IMR-90 (cell line): ENCODE measurements at regions not wholly inside any gene's neighbourhood (a gene's known extent, or its start where the extent isn't known, plus 50 kb on each side); places are given as distances from the start of the nearest gene placed in this dataset.
A peak's percentile ranks its signal among the peaks of the same experiment; 100 is the strongest.

ENCODE experiments used
- ATAC-seq: fragments of 200-7000 bp; cut with Tn5 transposase; 2 replicates; pipeline ENCODE4 v1.9.1; 2020; ENCODE audit warnings: low read depth, mild to moderate bottlenecking, moderate library complexity
- BruUV-seq: library from RNA; stranded (reverse); fragments of 400-500 nt; replicated peaks from 2 replicates; lab custom pipeline; 2021; lab: Mats Ljungman, UMichigan
- CTCF ChIA-PET: fragments of 300-600 bp; formaldehyde crosslinking; extraction: SDS; loops from one replicate; lab custom pipeline; 2021; ENCODE audit warnings: antibody characterized with exemption; lab: Yijun Ruan, JAX
- POLR2A ChIA-PET: fragments of 300-600 bp; sonication (Branson Sonifier 250); formaldehyde crosslinking; loops from one replicate; lab custom pipeline; 2022; ENCODE audit warnings: antibody characterized with exemption; ENCODE audit not compliant: unreplicated experiment; lab: Charles Lee
- DNase-seq: peaks from one replicate; pipeline ENCODE4 v3.0.0; 2013
- H2AFZ ChIP-seq: replicated peaks from 2 replicates; pipeline ENCODE3; 2013; ENCODE audit warnings: low read length, mild to moderate bottlenecking; ENCODE audit not compliant: poor library complexity
- H2AK5ac ChIP-seq: 2 replicates; pipeline ENCODE4 v1.6.1; 2013; ENCODE audit warnings: low read depth, low read length, inconsistent platforms
- H2AK9ac ChIP-seq: replicated peaks from 2 replicates; pipeline ENCODE3; 2013; ENCODE audit warnings: mild to moderate bottlenecking, low read depth, low read length, moderate library complexity; ENCODE audit not compliant: poor library complexity
- H2BK120ac ChIP-seq: 2 replicates; pipeline ENCODE4 v1.6.1; 2013; ENCODE audit warnings: low read depth, low read length, inconsistent platforms
- H2BK15ac ChIP-seq: 3 replicates; pipeline ENCODE4 v1.6.1; 2013; ENCODE audit warnings: low read depth, low read length, inconsistent platforms
- H2BK20ac ChIP-seq: 2 replicates; pipeline ENCODE4 v1.6.1; 2013; ENCODE audit warnings: low read depth, mild to moderate bottlenecking, inconsistent platforms, low read length, moderate library complexity
- H2BK5ac ChIP-seq: 2 replicates; pipeline ENCODE4 v1.6.1; 2013; ENCODE audit warnings: mild to moderate bottlenecking, low read depth, low read length, inconsistent platforms; ENCODE audit not compliant: poor library complexity, severe bottlenecking
- H3K14ac ChIP-seq: replicated peaks from 2 replicates; pipeline ENCODE4 v1.6.1; 2013; ENCODE audit warnings: low read depth, low read length, inconsistent platforms
- H3K18ac ChIP-seq: 2 replicates; pipeline ENCODE4 v1.6.1; 2013; ENCODE audit warnings: low read depth, low read length, control low read depth
- H3K23ac ChIP-seq: 2 replicates; pipeline ENCODE4 v1.6.1; 2013; ENCODE audit warnings: low read depth, low read length, inconsistent platforms
- H3K27ac ChIP-seq: 2 replicates; pipeline ENCODE4 v1.5.1; 2013; ENCODE audit warnings: mild to moderate bottlenecking, control low read depth, low read length; ENCODE audit not compliant: insufficient read depth
- H3K27me3 ChIP-seq: 2 replicates; pipeline ENCODE4 v1.6.1; 2013; ENCODE audit warnings: low read length; ENCODE audit not compliant: control insufficient read depth, insufficient read depth
- H3K36me3 ChIP-seq: 2 replicates; pipeline ENCODE4 v1.6.1; 2013; ENCODE audit warnings: low read length, mixed read lengths; ENCODE audit not compliant: control insufficient read depth, insufficient read depth
- H3K4ac ChIP-seq: 2 replicates; pipeline ENCODE4 v1.6.1; 2013; ENCODE audit warnings: low read depth, low read length, inconsistent platforms
- H3K4me1 ChIP-seq: 2 replicates; pipeline ENCODE4 v1.6.1; 2013; ENCODE audit warnings: low read length, mixed read lengths; ENCODE audit not compliant: control insufficient read depth, insufficient read depth
- H3K4me2 ChIP-seq: 2 replicates; pipeline ENCODE4 v1.6.1; 2013; ENCODE audit warnings: low read depth, mild to moderate bottlenecking, control low read depth, low read length, moderate library complexity
- H3K4me3 ChIP-seq: 2 replicates; pipeline ENCODE4 v1.5.1; 2013; ENCODE audit warnings: low read depth, mild to moderate bottlenecking, control low read depth, low read length, moderate library complexity; ENCODE audit not compliant: insufficient read depth
- H3K56ac ChIP-seq: 2 replicates; pipeline ENCODE4 v1.6.1; 2013; ENCODE audit warnings: low read length, inconsistent platforms; ENCODE audit not compliant: insufficient read depth; ENCODE audit errors: extremely low read depth
- H3K79me1 ChIP-seq, 2 experiments: 2 replicates each; pipeline ENCODE4 v1.6.1; 2013; ENCODE audit warnings: low read length in 2 of 2, inconsistent platforms in 1 of 2, low read depth in 1 of 2
- H3K9ac ChIP-seq: 2 replicates; pipeline ENCODE4 v1.6.1; 2013; ENCODE audit warnings: low read depth, low read length, control low read depth
- H3K9me1 ChIP-seq: 2 replicates; pipeline ENCODE4 v1.6.1; 2013; ENCODE audit warnings: low read length, inconsistent platforms; ENCODE audit not compliant: insufficient read depth
- H3K9me3 ChIP-seq: 2 replicates; pipeline ENCODE4 v1.6.1; 2013; ENCODE audit warnings: low read length; ENCODE audit not compliant: control insufficient read depth, insufficient read depth
- H4K20me1 ChIP-seq: 2 replicates; pipeline ENCODE4 v1.6.1; 2013; ENCODE audit warnings: low read length, inconsistent platforms; ENCODE audit not compliant: insufficient read depth
- H4K5ac ChIP-seq: 2 replicates; pipeline ENCODE4 v1.6.1; 2013; ENCODE audit warnings: mild to moderate bottlenecking, low read depth, low read length, control low read depth
- H4K8ac ChIP-seq, 2 experiments: 2 replicates each; pipeline ENCODE4 v1.6.1; 2013; ENCODE audit warnings: low read depth in 2 of 2, low read length in 2 of 2, control low read depth in 1 of 2, inconsistent platforms in 1 of 2
- H4K91ac ChIP-seq: 2 replicates; pipeline ENCODE4 v1.6.1; 2013; ENCODE audit warnings: low read depth, low read length, inconsistent platforms; ENCODE audit not compliant: insufficient read depth
- BHLHE40 ChIP-seq: fragments of 150-350 bp; IDR thresholded peaks from 2 replicates; pipeline ENCODE4 v1.6.1; 2016; ENCODE audit warnings: mild to moderate bottlenecking, low read depth, low read length
- CEBPB ChIP-seq: IDR thresholded peaks from 2 replicates; pipeline ENCODE4 v1.6.1; 2012; ENCODE audit warnings: low read depth, low read length, improper control_type of control experiment
- CHD1 ChIP-seq: IDR thresholded peaks from 2 replicates; pipeline ENCODE4 v1.6.1; 2012; ENCODE audit warnings: low read depth, low read length, improper control_type of control experiment
- CTCF ChIP-seq: conservative IDR thresholded peaks from 2 replicates; pipeline ENCODE4 v1.5.1; 2012; ENCODE audit warnings: mild to moderate bottlenecking, low read depth, low read length, improper control_type of control experiment
- ELK1 ChIP-seq: fragments of 150-350 bp; IDR thresholded peaks from 2 replicates; pipeline ENCODE4 v1.6.1; 2016; ENCODE audit warnings: low read depth, mild to moderate bottlenecking, low read length, moderate library complexity, borderline replicate concordance
- MAFK ChIP-seq: IDR thresholded peaks from 2 replicates; pipeline ENCODE4 v1.6.1; 2012; ENCODE audit warnings: low read depth, low read length, improper control_type of control experiment
- MAZ ChIP-seq: IDR thresholded peaks from 2 replicates; pipeline ENCODE4 v1.6.1; 2012; ENCODE audit warnings: low read depth, mild to moderate bottlenecking, low read length, improper control_type of control experiment, moderate library complexity, borderline replicate concordance
- MXI1 ChIP-seq: IDR thresholded peaks from 2 replicates; pipeline ENCODE4 v1.6.1; 2012; ENCODE audit warnings: low read depth, mild to moderate bottlenecking, low read length, moderate library complexity, borderline replicate concordance
- RAD21 ChIP-seq: IDR thresholded peaks from 2 replicates; pipeline ENCODE4 v1.6.1; 2012; ENCODE audit warnings: low read length, improper control_type of control experiment
- SMC3 ChIP-seq: fragments of 150-350 bp; IDR thresholded peaks from 2 replicates; pipeline ENCODE4 v1.6.1; 2016; ENCODE audit warnings: low read depth, mild to moderate bottlenecking, antibody characterized with exemption, low read length, moderate library complexity
- USF2 ChIP-seq: fragments of 150-350 bp; IDR thresholded peaks from 2 replicates; pipeline ENCODE4 v1.6.1; 2017; ENCODE audit warnings: mild to moderate bottlenecking, antibody characterized with exemption, low read length, low read depth
- WGBS, 2 experiments: methylation state at CpG; one replicate each; pipeline versions ENCODE4 v1.1.5 to v1.1.7; 2013; ENCODE audit warnings: missing lambda C conversion rate in 2 of 2; ENCODE audit not compliant: insufficient read length in 1 of 2; ENCODE audit errors: extremely low coverage in 2 of 2; 5-methylcytosine and 5-hydroxymethylcytosine counted together
- dilution Hi-C: fragments of 300-500 bp; cut with HindIII; formaldehyde crosslinking; loops from one replicate; pipeline ENCODE4 v1.14.3; 2018; ENCODE audit warnings: low sequenced_read_pairs; ENCODE audit not compliant: unreplicated experiment
- in situ Hi-C: fragments of 300-500 bp; cut with MboI; formaldehyde crosslinking; loops from 3 replicates; pipeline ENCODE4 v1.14.3; 2019; ENCODE audit warnings: low sequenced_read_pairs, inconsistent platforms, mixed read lengths
- intact Hi-C: fragments of 100-400 bp; cut with micrococcal nuclease; formaldehyde crosslinking; loops from 2 replicates; pipeline ENCODE4 v1.10.0; 2022

GRCh38 chr10:78935697-78936407 lies 132.9 kb upstream of the ZMIZ1 start:
- Histone ChIP-seq H2BK5ac (no peak overlapping the region), H3K4me1 (peaks cover 23% of the 10 kb centered on the region), H3K27ac (no peak overlapping the region), H3K9me3 (no peaks in the 10 kb centered on the region), H2AK5ac (peak overlapping the region; percentile 87), H2AK9ac (no peak overlapping the region), H3K9me1 (peaks cover 31% of the 10 kb centered on the region), H4K5ac (no peak overlapping the region; the same call in 1 of the 2 replicates), H2BK15ac (no peak overlapping the region), H3K36me3 (no peaks in the 10 kb centered on the region), H3K18ac (no peak overlapping the region; the same call in 1 of the 2 replicates), H4K91ac (peak overlapping the region; percentile 25; the same call in 1 of the 2 replicates), H3K4me2 (no peak overlapping the region), H3K79me1 (no peaks in the 10 kb centered on the region), H2AFZ (no peak overlapping the region), H2BK120ac (peak overlapping the region; percentile 38), H3K23ac (no peak overlapping the region), H3K56ac (no peak overlapping the region), H3K4ac (peak overlapping the region; percentile 39), H2BK20ac (no peak overlapping the region; the same call in 1 of the 2 replicates), H3K14ac (peak overlapping the region; percentile 35; the same call in 1 of the 2 replicates), H3K27me3 (peaks cover 3% of the 10 kb centered on the region; the same call in 1 of the 2 replicates), H3K9ac (no peak overlapping the region), H4K8ac (no peak overlapping the region), H3K4me3 (no peak overlapping the region), H4K20me1 (peaks cover 6% of the 10 kb centered on the region; the same call in 1 of the 2 replicates)
- WGBS, 2 experiments, result 79% methylated on average over 8 of the region's 12 CpGs; no CpG with 5 or more reads in 1 of the 2 experiments
- no peak for ATAC-seq
- dilution Hi-C loops, result no loop called here
- in situ Hi-C loops, result no loop called here
- DNase-seq, result no peak
- TF ChIP-seq MAFK (no peak), CHD1 (no peak), SMC3 (no peak), MAZ (no peak), CTCF (no peak), USF2 (no peak), RAD21 (no peak), MXI1 (no peak), ELK1 (no peak), CEBPB (no peak), BHLHE40 (no peak)
- POLR2A ChIA-PET, result interaction anchor here (0.6 kb wide), 1 partner anchor 8 kb away, joined by 3 read pairs; no protein-coding TSS in a partner anchor
- BruUV-seq, result no TSS peak
- CTCF ChIA-PET, result interaction anchor here (1.1 kb wide), 1 partner anchor 9 kb away, joined by 4 read pairs; no protein-coding TSS in a partner anchor
- intact Hi-C loops, result no loop called here
